HUES48 (cell line): ENCODE measurements at regions not wholly inside any gene's neighbourhood (a gene's known extent, or its start where the extent isn't known, plus 50 kb on each side); places are given as distances from the start of the nearest gene placed in this dataset.

Source experiments
- H3K27ac ChIP-seq: one replicate; pipeline ENCODE4 v1.7.0; 2013; ENCODE audit warnings: low read depth, low read length, inconsistent platforms
- H3K27me3 ChIP-seq: 2 replicates; pipeline ENCODE4 v1.6.1; 2013; ENCODE audit warnings: mild to moderate bottlenecking, low read length; ENCODE audit not compliant: control insufficient read depth, insufficient read depth
- H3K36me3 ChIP-seq: 2 replicates; pipeline ENCODE4 v1.6.1; 2013; ENCODE audit warnings: low read length; ENCODE audit not compliant: control insufficient read depth, insufficient read depth
- H3K4me1 ChIP-seq: 2 replicates; pipeline ENCODE4 v1.6.1; 2013; ENCODE audit warnings: mild to moderate bottlenecking, low read length; ENCODE audit not compliant: control insufficient read depth, insufficient read depth
- H3K4me3 ChIP-seq: 2 replicates; pipeline ENCODE4 v1.5.1; 2013; ENCODE audit warnings: mild to moderate bottlenecking, low read depth, low read length
- H3K9ac ChIP-seq: 2 replicates; pipeline ENCODE4 v1.6.1; 2013; ENCODE audit warnings: mild to moderate bottlenecking, low read depth, low read length, moderate library complexity
- H3K9me3 ChIP-seq: 2 replicates; pipeline ENCODE4 v1.6.1; 2013; ENCODE audit warnings: low read length; ENCODE audit not compliant: control insufficient read depth, insufficient read depth

- Histone ChIP-seq H3K27me3 (no peaks in the 10 kb centered on the region), H3K36me3 (no peaks in the 10 kb centered on the region), H3K9ac (no peak overlapping the region), H3K9me3 (no peaks in the 10 kb centered on the region), H3K27ac (no peak overlapping the region), H3K4me3 (no peak overlapping the region), H3K4me1 (no peaks in the 10 kb centered on the region)
Measured at GRCh38 chr7:25653384-25653783, 425.1 kb upstream of the NPVF start.

GRCh38 chr7:25656071-25656470, 427.8 kb upstream of the NPVF start:
- H3K9ac ChIP-seq: no peak overlapping the region
- H3K4me1 ChIP-seq: no peaks in the 10 kb centered on the region
- H3K4me3 ChIP-seq: no peak overlapping the region
- no peak overlapping the region for H3K27ac ChIP-seq
- no peaks in the 10 kb centered on the region for H3K27me3 ChIP-seq
- no peaks in the 10 kb centered on the region for H3K9me3 ChIP-seq
- H3K36me3 ChIP-seq: no peaks in the 10 kb centered on the region

GRCh38 chr7:25656581-25657026, 428.3 kb upstream of the NPVF start:
- Histone ChIP-seq H3K9ac (no peak overlapping the region), H3K27me3 (no peaks in the 10 kb centered on the region), H3K4me3 (no peak overlapping the region), H3K36me3 (no peaks in the 10 kb centered on the region), H3K27ac (no peak overlapping the region), H3K9me3 (no peaks in the 10 kb centered on the region), H3K4me1 (no peaks in the 10 kb centered on the region)

- Histone ChIP-seq H3K36me3 (no peaks in the 10 kb centered on the region), H3K27ac (no peak overlapping the region), H3K9ac (no peak overlapping the region), H3K4me1 (no peaks in the 10 kb centered on the region), H3K27me3 (no peaks in the 10 kb centered on the region), H3K9me3 (no peaks in the 10 kb centered on the region), H3K4me3 (no peak overlapping the region)
Measured at GRCh38 chr7:25658375-25658774, 430.1 kb upstream of the NPVF start.

- no peaks in the 10 kb centered on the region for H3K36me3 ChIP-seq
- H3K4me3 ChIP-seq: no peak overlapping the region
- H3K9me3 ChIP-seq: no peaks in the 10 kb centered on the region
- no peak overlapping the region for H3K27ac ChIP-seq
- no peaks in the 10 kb centered on the region for H3K27me3 ChIP-seq
- no peak overlapping the region for H3K9ac ChIP-seq
- no peaks in the 10 kb centered on the region for H3K4me1 ChIP-seq
Measured at GRCh38 chr7:25659841-25660240, 431.6 kb upstream of the NPVF start.

GRCh38 chr7:25662841-25663800, 434.8 kb upstream of the NPVF start:
- no peaks in the 10 kb centered on the region for H3K27me3 ChIP-seq
- no peak overlapping the region for H3K27ac ChIP-seq
- H3K36me3 ChIP-seq: no peaks in the 10 kb centered on the region
- no peaks in the 10 kb centered on the region for H3K9me3 ChIP-seq
- H3K4me1 ChIP-seq: no peaks in the 10 kb centered on the region
- H3K9ac ChIP-seq: no peak overlapping the region
- H3K4me3 ChIP-seq: no peak overlapping the region

GRCh38 chr7:25663877-25664276, 435.6 kb upstream of the NPVF start:
- Histone ChIP-seq H3K4me1 (no peaks in the 10 kb centered on the region), H3K9me3 (no peaks in the 10 kb centered on the region), H3K9ac (no peak overlapping the region), H3K4me3 (no peak overlapping the region), H3K27me3 (no peaks in the 10 kb centered on the region), H3K27ac (no peak overlapping the region), H3K36me3 (no peaks in the 10 kb centered on the region)

GRCh38 chr7:25664593-25664992, 436.3 kb upstream of the NPVF start:
- Histone ChIP-seq H3K27ac (no peak overlapping the region), H3K4me3 (no peak overlapping the region), H3K4me1 (no peaks in the 10 kb centered on the region), H3K36me3 (no peaks in the 10 kb centered on the region), H3K9me3 (no peaks in the 10 kb centered on the region), H3K27me3 (no peaks in the 10 kb centered on the region), H3K9ac (no peak overlapping the region)

GRCh38 chr7:25665374-25665773, 437.1 kb upstream of the NPVF start:
- no peaks in the 10 kb centered on the region for H3K4me1 ChIP-seq

GRCh38 chr7:25665903-25666670, 437.8 kb upstream of the NPVF start:
- H3K4me1 ChIP-seq: no peaks in the 10 kb centered on the region
- no peak overlapping the region for H3K4me3 ChIP-seq
- H3K27me3 ChIP-seq: no peaks in the 10 kb centered on the region
- H3K9ac ChIP-seq: no peak overlapping the region
- no peaks in the 10 kb centered on the region for H3K36me3 ChIP-seq
- no peak overlapping the region for H3K27ac ChIP-seq
- no peaks in the 10 kb centered on the region for H3K9me3 ChIP-seq

More at GRCh38 chr7:25665374-25665773, 437.1 kb upstream of the NPVF start:
- no peak overlapping the region for H3K9ac ChIP-seq
- H3K27ac ChIP-seq: no peak overlapping the region
- no peak overlapping the region for H3K4me3 ChIP-seq
- H3K27me3 ChIP-seq: no peaks in the 10 kb centered on the region
- no peaks in the 10 kb centered on the region for H3K9me3 ChIP-seq
- H3K36me3 ChIP-seq: no peaks in the 10 kb centered on the region

GRCh38 chr7:25666671-25667060, 438.4 kb upstream of the NPVF start:
- Histone ChIP-seq H3K4me1 (no peaks in the 10 kb centered on the region), H3K27ac (no peak overlapping the region), H3K27me3 (no peaks in the 10 kb centered on the region), H3K36me3 (no peaks in the 10 kb centered on the region), H3K9ac (no peak overlapping the region), H3K4me3 (no peak overlapping the region), H3K9me3 (no peaks in the 10 kb centered on the region)
